ENCODE measurements at regions not wholly inside any gene's neighbourhood (a gene's known extent, or its start where the extent isn't known, plus 50 kb on each side); places are given as distances from the start of the nearest gene placed in this dataset.

- peak in 1 of 14 experiments; percentile 10 for DNase-seq
- no peak for TF ChIP-seq CTCF (IDR thresholded peaks at IDR 0.05)
- no peak overlapping the region for H3K27ac Mint-ChIP-seq
These were observed 73.9 kb downstream of the TEX29 start for GRCh38 chr13:111394211-111394922.

GRCh38 chr13:111395511-111396393, 75.3 kb downstream of the TEX29 start:
- CTCF ChIA-PET = no interaction called here
- H3K4me3 ChIP-seq (ENCODE audit: low read length) = no peak overlapping the region
- POLR2A ChIA-PET = no interaction called here
- TF ChIP-seq CTCF (IDR thresholded peaks at IDR 0.05) = no peak
- Mint-ChIP-seq H3K27me3 (no peaks in the 10 kb centered on the region), H3K9me3 (no peaks in the 10 kb centered on the region), H3K27ac (no peak overlapping the region), H3K36me3 (ENCODE audit: low read depth) (no peaks in the 10 kb centered on the region), H3K4me1 (ENCODE audit: low read depth) (no peaks in the 10 kb centered on the region), H3K4me3 (no peak overlapping the region)
- intact Hi-C loops (cut with DNase I, micrococcal nuclease) = no loop called here
- peaks cover 0 to 14% of the 10 kb centered on the region in 2 experiments for H3K9me3 ChIP-seq (ENCODE audit: control insufficient read depth in 1 of 2, insufficient read depth in 1 of 2, low read length in 2 of 2)
- ATAC-seq (ENCODE audit: poor library complexity) = no peak
- no peaks in the 10 kb centered on the region for H3K36me3 ChIP-seq (ENCODE audit: insufficient read depth, low read length)
- H3K27me3 ChIP-seq (ENCODE audit: control insufficient read depth in 1 of 2, insufficient read depth in 2 of 2, low read length in 2 of 2) = no peaks in the 10 kb centered on the region
- H3K4me1 ChIP-seq (ENCODE audit: insufficient read depth, low read length) = no peaks in the 10 kb centered on the region
- H3K27ac ChIP-seq (ENCODE audit: low read depth in 1 of 2, low read length in 2 of 2) = no peak overlapping the region
- peak in 1 of 14 experiments; percentile 19 for DNase-seq

More at GRCh38 chr13:111394211-111394922, 73.9 kb downstream of the TEX29 start:
- Histone ChIP-seq H3K36me3 (ENCODE audit: insufficient read depth, low read length) (no peaks in the 10 kb centered on the region), H3K27ac (ENCODE audit: low read depth in 1 of 2, low read length in 2 of 2) (no peak overlapping the region), H3K4me1 (ENCODE audit: insufficient read depth, low read length) (peaks cover 4% of the 10 kb centered on the region), H3K9me3 (ENCODE audit: control insufficient read depth in 1 of 2, insufficient read depth in 1 of 2, low read length in 2 of 2) (peaks cover 0 to 14% of the 10 kb centered on the region in 2 experiments), H3K4me3 (ENCODE audit: low read length) (no peak overlapping the region), H3K27me3 (ENCODE audit: control insufficient read depth in 1 of 2, insufficient read depth in 2 of 2, low read length in 2 of 2) (no peaks in the 10 kb centered on the region)
- POLR2A ChIA-PET = no interaction called here
- CTCF ChIA-PET = no interaction called here
- intact Hi-C loops (cut with DNase I, micrococcal nuclease) = no loop called here
- Mint-ChIP-seq H3K36me3 (ENCODE audit: low read depth) (no peaks in the 10 kb centered on the region), H3K9me3 (no peaks in the 10 kb centered on the region), H3K4me3 (no peak overlapping the region), H3K4me1 (ENCODE audit: low read depth) (peaks cover 5% of the 10 kb centered on the region), H3K27me3 (no peaks in the 10 kb centered on the region)
- no peak for ATAC-seq (ENCODE audit: poor library complexity)

GRCh38 chr13:111396457-111396856, 76.0 kb downstream of the TEX29 start:
- ChIA-PET CTCF (no interaction called here), POLR2A (no interaction called here)
- intact Hi-C loops (cut with DNase I, micrococcal nuclease) = no loop called here
- Mint-ChIP-seq H3K27ac (no peak overlapping the region), H3K36me3 (ENCODE audit: low read depth) (no peaks in the 10 kb centered on the region), H3K4me1 (ENCODE audit: low read depth) (no peaks in the 10 kb centered on the region), H3K27me3 (no peaks in the 10 kb centered on the region), H3K4me3 (no peak overlapping the region), H3K9me3 (no peaks in the 10 kb centered on the region)
- peaks cover 0 to 14% of the 10 kb centered on the region in 2 experiments for H3K9me3 ChIP-seq (ENCODE audit: control insufficient read depth in 1 of 2, insufficient read depth in 1 of 2, low read length in 2 of 2)
- ATAC-seq (ENCODE audit: poor library complexity) (no peak), DNase-seq (peak in 1 of 14 experiments; percentile 19)
- no peaks in the 10 kb centered on the region for H3K36me3 ChIP-seq (ENCODE audit: insufficient read depth, low read length)
- no peaks in the 10 kb centered on the region for H3K27me3 ChIP-seq (ENCODE audit: control insufficient read depth in 1 of 2, insufficient read depth in 2 of 2, low read length in 2 of 2)
- no peak overlapping the region for H3K27ac ChIP-seq (ENCODE audit: low read depth in 1 of 2, low read length in 2 of 2)
- H3K4me3 ChIP-seq (ENCODE audit: low read length) = no peak overlapping the region
- no peaks in the 10 kb centered on the region for H3K4me1 ChIP-seq (ENCODE audit: insufficient read depth, low read length)
- no peak for TF ChIP-seq CTCF (IDR thresholded peaks at IDR 0.05)

Measured in CD4-positive, alpha-beta T cell (primary cell).